Gastroesophageal sphincter (tissue), 3 donors: ENCODE measurements at regions not wholly inside any gene's neighbourhood (a gene's known extent, or its start where the extent isn't known, plus 50 kb on each side); places are given as distances from the start of the nearest gene placed in this dataset.

Source experiments
- CTCF ChIP-seq, 4 experiments: fragments of 200-600 bp in 2 of 4; fragments of 450-650 bp in 2 of 4; sonication (generic) in 1 of 4; IDR thresholded peaks; one replicate each; pipeline ENCODE4 v1.5.1; 2017 to 2019; ENCODE audit warnings: antibody characterized with exemption in 4 of 4, mild to moderate bottlenecking in 2 of 4, moderate library complexity in 2 of 4
- POLR2A ChIP-seq, 2 donors: fragments of 450-650 bp; IDR thresholded peaks; one replicate each; pipeline ENCODE4 v1.6.1; 2017; ENCODE audit warnings: antibody characterized with exemption in 2 of 2, mild to moderate bottlenecking in 2 of 2, moderate library complexity in 1 of 2
- POLR2AphosphoS5 ChIP-seq: sonication (generic); formaldehyde crosslinking; IDR thresholded peaks from one replicate; pipeline ENCODE4 v1.6.1; 2017; ENCODE audit warnings: antibody characterized with exemption

- TF ChIP-seq CTCF (IDR thresholded peaks at IDR 0.05) (no peak), POLR2AphosphoS5 (no peak), POLR2A (IDR thresholded peaks at IDR 0.05) (no peak)
These were observed 621.4 kb downstream of the NYAP2 start for GRCh38 chr2:226020956-226021355.
